Uterus (tissue), 3 donors: ENCODE measurements at regions not wholly inside any gene's neighbourhood (a gene's known extent, or its start where the extent isn't known, plus 50 kb on each side); places are given as distances from the start of the nearest gene placed in this dataset.

ENCODE experiments used
- DNase-seq, 2 donors: peaks; one replicate each; pipeline ENCODE4 v3.0.0-alpha.2; 2019 to 2020
- H3K27ac ChIP-seq, 2 donors: fragments of 200-600 bp; sonication (generic); 1 replicate in 1 of 2; 2 replicates in 1 of 2; pipeline ENCODE4 v1.5.1; 2016 to 2018
- H3K27me3 ChIP-seq, 2 donors: fragments of 200-600 bp; sonication (generic); one replicate each; pipeline ENCODE4 v1.5.1; 2018 to 2019; ENCODE audit warnings: control low read depth in 1 of 2
- H3K36me3 ChIP-seq, 2 donors: fragments of 200-600 bp; sonication (generic); one replicate each; pipeline ENCODE4 v1.5.1; 2019; ENCODE audit warnings: control low read depth in 1 of 2
- H3K4me1 ChIP-seq, 2 donors: fragments of 200-600 bp; sonication (generic); one replicate each; pipeline ENCODE4 v1.5.1; 2018 to 2019; ENCODE audit warnings: control low read depth in 1 of 2
- H3K4me3 ChIP-seq, 2 donors: fragments of 200-600 bp; sonication (generic); 1 replicate in 1 of 2; 2 replicates in 1 of 2; pipeline ENCODE4 v1.5.1; 2018 to 2019; ENCODE audit warnings: mild to moderate bottlenecking in 1 of 2
- H3K9me3 ChIP-seq, 2 donors: fragments of 200-600 bp; sonication (generic); one replicate each; pipeline ENCODE4 v1.5.1; 2019; ENCODE audit warnings: control low read depth in 1 of 2
- POLR2A ChIP-seq, 2 donors: fragments of 450-650 bp; IDR thresholded peaks; one replicate each; pipeline ENCODE4 v1.6.1; 2016; ENCODE audit warnings: antibody characterized with exemption in 2 of 2, mild to moderate bottlenecking in 1 of 2, moderate library complexity in 1 of 2
- intact Hi-C: fragments of 100-400 bp; cut with DNase I; formaldehyde crosslinking; loops from one replicate; pipeline ENCODE4 v1.15.1; 2023; ENCODE audit warnings: low total_unique reads
- TF ChIP-seq, protein P1 (sequence below), 4 experiments: fragments of 200-600 bp in 2 of 4; fragments of 450-650 bp in 2 of 4; sonication (generic) in 2 of 4; IDR thresholded peaks; one replicate each; pipeline ENCODE4 v1.5.1; 2016 to 2019; ENCODE audit warnings: antibody characterized with exemption in 4 of 4, mild to moderate bottlenecking in 2 of 4, moderate library complexity in 1 of 4
- donor health status: DM: yes; HTN: yes; CAD: no.

GRCh38 chr11:23573429-23573828 lies 713.2 kb upstream of the CCDC179 start:
- H3K4me1 ChIP-seq: no peaks in the 10 kb centered on the region
- H3K27me3 ChIP-seq: no peaks in the 10 kb centered on the region
- H3K36me3 ChIP-seq: no peaks in the 10 kb centered on the region
- no peak for DNase-seq
- H3K27ac ChIP-seq: no peak overlapping the region
- intact Hi-C loops: no loop called here
- H3K4me3 ChIP-seq: no peak overlapping the region
- H3K9me3 ChIP-seq: no peaks in the 10 kb centered on the region
- no peak for TF ChIP-seq POLR2A (IDR thresholded peaks at IDR 0.05)
- TF ChIP-seq, protein P1, sequence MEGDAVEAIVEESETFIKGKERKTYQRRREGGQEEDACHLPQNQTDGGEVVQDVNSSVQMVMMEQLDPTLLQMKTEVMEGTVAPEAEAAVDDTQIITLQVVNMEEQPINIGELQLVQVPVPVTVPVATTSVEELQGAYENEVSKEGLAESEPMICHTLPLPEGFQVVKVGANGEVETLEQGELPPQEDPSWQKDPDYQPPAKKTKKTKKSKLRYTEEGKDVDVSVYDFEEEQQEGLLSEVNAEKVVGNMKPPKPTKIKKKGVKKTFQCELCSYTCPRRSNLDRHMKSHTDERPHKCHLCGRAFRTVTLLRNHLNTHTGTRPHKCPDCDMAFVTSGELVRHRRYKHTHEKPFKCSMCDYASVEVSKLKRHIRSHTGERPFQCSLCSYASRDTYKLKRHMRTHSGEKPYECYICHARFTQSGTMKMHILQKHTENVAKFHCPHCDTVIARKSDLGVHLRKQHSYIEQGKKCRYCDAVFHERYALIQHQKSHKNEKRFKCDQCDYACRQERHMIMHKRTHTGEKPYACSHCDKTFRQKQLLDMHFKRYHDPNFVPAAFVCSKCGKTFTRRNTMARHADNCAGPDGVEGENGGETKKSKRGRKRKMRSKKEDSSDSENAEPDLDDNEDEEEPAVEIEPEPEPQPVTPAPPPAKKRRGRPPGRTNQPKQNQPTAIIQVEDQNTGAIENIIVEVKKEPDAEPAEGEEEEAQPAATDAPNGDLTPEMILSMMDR (IDR thresholded peaks at IDR 0.05): no peak

GRCh38 chr11:23574149-23574548 lies 713.9 kb upstream of the CCDC179 start:
- DNase-seq: no peak
- Histone ChIP-seq H3K9me3 (no peaks in the 10 kb centered on the region), H3K27me3 (no peaks in the 10 kb centered on the region), H3K27ac (no peak overlapping the region), H3K36me3 (no peaks in the 10 kb centered on the region), H3K4me1 (no peaks in the 10 kb centered on the region), H3K4me3 (no peak overlapping the region)
- no peak for TF ChIP-seq POLR2A (IDR thresholded peaks at IDR 0.05)
- TF ChIP-seq, protein P1 (IDR thresholded peaks at IDR 0.05): no peak
- intact Hi-C loops: no loop called here

- no peak overlapping the region for H3K4me3 ChIP-seq
- no peak for DNase-seq
- no peaks in the 10 kb centered on the region for H3K27me3 ChIP-seq
- intact Hi-C loops: no loop called here
- no peak for TF ChIP-seq POLR2A (IDR thresholded peaks at IDR 0.05)
- TF ChIP-seq, protein P1 (IDR thresholded peaks at IDR 0.05): no peak
- no peak overlapping the region for H3K27ac ChIP-seq
- H3K9me3 ChIP-seq: no peaks in the 10 kb centered on the region
- no peaks in the 10 kb centered on the region for H3K4me1 ChIP-seq
- H3K36me3 ChIP-seq: no peaks in the 10 kb centered on the region
Measured at GRCh38 chr11:23577296-23577695, 717.0 kb upstream of the CCDC179 start.

GRCh38 chr11:23585416-23586104 lies 725.3 kb upstream of the CCDC179 start:
- Histone ChIP-seq H3K27ac (peak overlapping the region in 1 of 2 donors; percentile 3), H3K4me1 (no peaks in the 10 kb centered on the region), H3K4me3 (no peak overlapping the region), H3K9me3 (no peaks in the 10 kb centered on the region), H3K27me3 (no peaks in the 10 kb centered on the region), H3K36me3 (no peaks in the 10 kb centered on the region)
- no peak for DNase-seq
- intact Hi-C loops: no loop called here
- no peak for TF ChIP-seq POLR2A (IDR thresholded peaks at IDR 0.05)
- TF ChIP-seq, protein P1 (IDR thresholded peaks at IDR 0.05): no peak

GRCh38 chr11:23586173-23586572 lies 725.9 kb upstream of the CCDC179 start:
- peak overlapping the region in 1 of 2 donors; percentile 3 for H3K27ac ChIP-seq
- no peak for DNase-seq
- intact Hi-C loops: no loop called here
- H3K9me3 ChIP-seq: no peaks in the 10 kb centered on the region
- no peak overlapping the region for H3K4me3 ChIP-seq
- no peaks in the 10 kb centered on the region for H3K4me1 ChIP-seq
- H3K27me3 ChIP-seq: no peaks in the 10 kb centered on the region
- H3K36me3 ChIP-seq: no peaks in the 10 kb centered on the region
- TF ChIP-seq, protein P1 (IDR thresholded peaks at IDR 0.05): no peak
- TF ChIP-seq POLR2A (IDR thresholded peaks at IDR 0.05): no peak
